WTC11 (cell line): ENCODE measurements at regions not wholly inside any gene's neighbourhood (a gene's known extent, or its start where the extent isn't known, plus 50 kb on each side); places are given as distances from the start of the nearest gene placed in this dataset.

ENCODE experiments used
- ATAC-seq: fragments of 200-7000 bp; cut with Tn5 transposase; 2 replicates; pipeline ENCODE4 v1.10.0; 2021; ENCODE audit warnings: mild to moderate bottlenecking, moderate library complexity
- CTCF ChIA-PET: fragments of 300-600 bp; sonication (Branson Sonifier 250); formaldehyde crosslinking; loops from one replicate; lab custom pipeline; 2021; ENCODE audit warnings: antibody characterized with exemption; lab: Charles Lee
- POLR2A ChIA-PET: fragments of 350-600 bp; sonication (Branson Sonifier 250); formaldehyde crosslinking; loops from one replicate; lab custom pipeline; 2021; ENCODE audit warnings: antibody characterized with exemption; lab: Charles Lee
- DNase-seq: peaks from one replicate; pipeline ENCODE4 v3.0.0; 2021; ENCODE audit warnings: low spot score
- H3K27ac Mint-ChIP-seq: 2 replicates; pipeline ENCODE4 v1.8.0; 2021; ENCODE audit warnings: mixed read lengths
- H3K27me3 Mint-ChIP-seq: 2 replicates; pipeline ENCODE4 v1.8.0; 2021; ENCODE audit warnings: low read depth, mild to moderate bottlenecking, moderate library complexity, mixed read lengths
- H3K36me3 Mint-ChIP-seq: 2 replicates; pipeline ENCODE4 v1.8.0; 2021; ENCODE audit warnings: mixed read lengths
- H3K4me1 Mint-ChIP-seq: 2 replicates; pipeline ENCODE4 v1.8.0; 2022; ENCODE audit warnings: mixed read lengths
- H3K4me3 Mint-ChIP-seq: 2 replicates; pipeline ENCODE4 v1.8.0; 2021; ENCODE audit warnings: mild to moderate bottlenecking, moderate library complexity, mixed read lengths
- H3K9me3 Mint-ChIP-seq: 2 replicates; pipeline ENCODE4 v1.8.0; 2021; ENCODE audit warnings: mixed read lengths
- ATF1 ChIP-seq: sonication (generic); formaldehyde crosslinking; IDR thresholded peaks from 2 replicates; pipeline ENCODE4 v1.8.1; 2023; ENCODE audit warnings: mild to moderate bottlenecking, moderate library complexity, missing genetic modification reagents
- ERG ChIP-seq: fragments of 250-450 bp; sonication (Bioruptor Pico); IDR thresholded peaks from 2 replicates; pipeline ENCODE4 v1.8.0; 2021; ENCODE audit warnings: mild to moderate bottlenecking
- FOXP1 ChIP-seq: sonication (generic); formaldehyde crosslinking; IDR thresholded peaks from 2 replicates; pipeline ENCODE4 v1.8.0; 2022; ENCODE audit warnings: missing genetic modification reagents, mild to moderate bottlenecking, moderate library complexity, borderline replicate concordance
- JAZF1 ChIP-seq: fragments of 250-450 bp; sonication (Bioruptor Pico); IDR thresholded peaks from 2 replicates; pipeline ENCODE4 v1.9.0; 2021; ENCODE audit warnings: moderate library complexity, mild to moderate bottlenecking, inconsistent platforms
- MAX ChIP-seq: sonication (generic); formaldehyde crosslinking; IDR thresholded peaks from 2 replicates; pipeline ENCODE4 v1.8.0; 2022; ENCODE audit warnings: mild to moderate bottlenecking, missing genetic modification reagents
- NR1H2 ChIP-seq: sonication (generic); formaldehyde crosslinking; IDR thresholded peaks from 2 replicates; pipeline ENCODE4 v1.9.0; 2021; ENCODE audit warnings: mild to moderate bottlenecking, moderate library complexity, missing genetic modification reagents
- RELA ChIP-seq: sonication (generic); formaldehyde crosslinking; IDR thresholded peaks from 2 replicates; pipeline ENCODE4 v1.8.1; 2022; ENCODE audit warnings: missing genetic modification reagents, mild to moderate bottlenecking, borderline replicate concordance
- RORB ChIP-seq: fragments of 250-450 bp; sonication (Bioruptor Pico); IDR thresholded peaks from 2 replicates; pipeline ENCODE4 v1.9.0; 2021; ENCODE audit warnings: mild to moderate bottlenecking
- SMAD3 ChIP-seq: sonication (generic); formaldehyde crosslinking; IDR thresholded peaks from 2 replicates; pipeline ENCODE4 v1.8.0; 2022; ENCODE audit warnings: missing genetic modification reagents, mild to moderate bottlenecking, borderline replicate concordance
- SOX15 ChIP-seq: fragments of 250-450 bp; sonication (Bioruptor Pico); IDR thresholded peaks from 2 replicates; pipeline ENCODE4 v1.9.0; 2021; ENCODE audit warnings: mild to moderate bottlenecking
- SP1 ChIP-seq: sonication (generic); formaldehyde crosslinking; conservative IDR thresholded peaks from 2 replicates; pipeline ENCODE4 v1.8.1; 2022; ENCODE audit warnings: missing genetic modification reagents
- TEAD4 ChIP-seq: sonication (generic); formaldehyde crosslinking; IDR thresholded peaks from 2 replicates; pipeline ENCODE4 v1.8.0; 2022; ENCODE audit warnings: mild to moderate bottlenecking, missing genetic modification reagents
- ZNF263 ChIP-seq: sonication (generic); formaldehyde crosslinking; IDR thresholded peaks from 2 replicates; pipeline ENCODE4 v1.8.1; 2022; ENCODE audit warnings: low read depth, mild to moderate bottlenecking, moderate library complexity, missing genetic modification reagents
- ZNF671 ChIP-seq: fragments of 250-450 bp; sonication (Bioruptor Pico); IDR thresholded peaks from 2 replicates; pipeline ENCODE4 v1.8.0; 2021; ENCODE audit warnings: mild to moderate bottlenecking
- TF ChIP-seq, protein P1 (sequence below): sonication (generic); formaldehyde crosslinking; IDR thresholded peaks from 2 replicates; pipeline ENCODE4 v1.8.1; 2022; ENCODE audit warnings: mild to moderate bottlenecking, moderate library complexity, missing genetic modification reagents
- TF ChIP-seq, protein P2 (sequence below): sonication (generic); formaldehyde crosslinking; IDR thresholded peaks from 2 replicates; pipeline ENCODE4 v1.8.0; 2022; ENCODE audit warnings: missing genetic modification reagents
- TF ChIP-seq, protein P3 (sequence below): sonication (generic); formaldehyde crosslinking; IDR thresholded peaks from 2 replicates; pipeline ENCODE4 v1.8.0; 2022; ENCODE audit warnings: mild to moderate bottlenecking, missing genetic modification reagents
- TF ChIP-seq, protein P4 (sequence below): sonication (generic); formaldehyde crosslinking; IDR thresholded peaks from 2 replicates; pipeline ENCODE4 v1.8.1; 2022; ENCODE audit warnings: mild to moderate bottlenecking, missing genetic modification reagents, moderate library complexity, borderline replicate concordance
- TF ChIP-seq, protein P5 (sequence below): sonication (generic); formaldehyde crosslinking; IDR thresholded peaks from 2 replicates; pipeline ENCODE4 v1.8.1; 2023; ENCODE audit warnings: mild to moderate bottlenecking, missing genetic modification reagents, borderline replicate concordance

DNA sequence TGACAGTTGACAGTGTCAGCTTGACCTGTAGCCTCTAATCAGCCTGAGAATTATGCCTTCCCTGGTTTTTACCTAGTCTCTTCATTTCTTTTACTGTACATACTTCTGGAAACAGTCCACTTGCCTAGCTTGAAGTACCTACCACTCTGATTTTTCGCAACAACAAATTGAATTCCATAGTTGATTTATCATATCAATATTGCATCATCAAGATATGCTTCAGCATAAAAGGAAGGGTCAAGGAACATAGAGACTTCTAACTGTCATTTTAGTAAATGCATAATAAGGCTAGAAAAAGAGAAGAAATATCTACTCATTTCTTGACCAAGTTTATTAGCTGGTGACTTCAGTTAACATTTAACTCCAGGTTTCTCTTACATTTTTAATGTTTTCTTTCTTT lies 174.2 kb upstream of the FAR2 start:
- H3K27me3 Mint-ChIP-seq: no peaks in the 10 kb centered on the region
- TF ChIP-seq, protein P1, sequence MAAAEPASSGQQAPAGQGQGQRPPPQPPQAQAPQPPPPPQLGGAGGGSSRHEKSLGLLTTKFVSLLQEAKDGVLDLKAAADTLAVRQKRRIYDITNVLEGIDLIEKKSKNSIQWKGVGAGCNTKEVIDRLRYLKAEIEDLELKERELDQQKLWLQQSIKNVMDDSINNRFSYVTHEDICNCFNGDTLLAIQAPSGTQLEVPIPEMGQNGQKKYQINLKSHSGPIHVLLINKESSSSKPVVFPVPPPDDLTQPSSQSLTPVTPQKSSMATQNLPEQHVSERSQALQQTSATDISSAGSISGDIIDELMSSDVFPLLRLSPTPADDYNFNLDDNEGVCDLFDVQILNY (CRISPR knock-in tag): no peak
- TF ChIP-seq RELA (CRISPR knock-in tag) (no peak), MAX (CRISPR knock-in tag) (no peak), SP1 (no peak), ATF1 (CRISPR knock-in tag) (no peak), RORB (CRISPR knock-in tag) (no peak), FOXP1 (CRISPR knock-in tag) (no peak), ZNF671 (no peak), JAZF1 (no peak), TEAD4 (CRISPR knock-in tag) (no peak), SMAD3 (CRISPR knock-in tag) (no peak)
- TF ChIP-seq, protein P2, sequence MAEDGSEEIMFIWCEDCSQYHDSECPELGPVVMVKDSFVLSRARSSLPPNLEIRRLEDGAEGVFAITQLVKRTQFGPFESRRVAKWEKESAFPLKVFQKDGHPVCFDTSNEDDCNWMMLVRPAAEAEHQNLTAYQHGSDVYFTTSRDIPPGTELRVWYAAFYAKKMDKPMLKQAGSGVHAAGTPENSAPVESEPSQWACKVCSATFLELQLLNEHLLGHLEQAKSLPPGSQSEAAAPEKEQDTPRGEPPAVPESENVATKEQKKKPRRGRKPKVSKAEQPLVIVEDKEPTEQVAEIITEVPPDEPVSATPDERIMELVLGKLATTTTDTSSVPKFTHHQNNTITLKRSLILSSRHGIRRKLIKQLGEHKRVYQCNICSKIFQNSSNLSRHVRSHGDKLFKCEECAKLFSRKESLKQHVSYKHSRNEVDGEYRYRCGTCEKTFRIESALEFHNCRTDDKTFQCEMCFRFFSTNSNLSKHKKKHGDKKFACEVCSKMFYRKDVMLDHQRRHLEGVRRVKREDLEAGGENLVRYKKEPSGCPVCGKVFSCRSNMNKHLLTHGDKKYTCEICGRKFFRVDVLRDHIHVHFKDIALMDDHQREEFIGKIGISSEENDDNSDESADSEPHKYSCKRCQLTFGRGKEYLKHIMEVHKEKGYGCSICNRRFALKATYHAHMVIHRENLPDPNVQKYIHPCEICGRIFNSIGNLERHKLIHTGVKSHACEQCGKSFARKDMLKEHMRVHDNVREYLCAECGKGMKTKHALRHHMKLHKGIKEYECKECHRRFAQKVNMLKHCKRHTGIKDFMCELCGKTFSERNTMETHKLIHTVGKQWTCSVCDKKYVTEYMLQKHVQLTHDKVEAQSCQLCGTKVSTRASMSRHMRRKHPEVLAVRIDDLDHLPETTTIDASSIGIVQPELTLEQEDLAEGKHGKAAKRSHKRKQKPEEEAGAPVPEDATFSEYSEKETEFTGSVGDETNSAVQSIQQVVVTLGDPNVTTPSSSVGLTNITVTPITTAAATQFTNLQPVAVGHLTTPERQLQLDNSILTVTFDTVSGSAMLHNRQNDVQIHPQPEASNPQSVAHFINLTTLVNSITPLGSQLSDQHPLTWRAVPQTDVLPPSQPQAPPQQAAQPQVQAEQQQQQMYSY: no peak
- TF ChIP-seq, protein P3, sequence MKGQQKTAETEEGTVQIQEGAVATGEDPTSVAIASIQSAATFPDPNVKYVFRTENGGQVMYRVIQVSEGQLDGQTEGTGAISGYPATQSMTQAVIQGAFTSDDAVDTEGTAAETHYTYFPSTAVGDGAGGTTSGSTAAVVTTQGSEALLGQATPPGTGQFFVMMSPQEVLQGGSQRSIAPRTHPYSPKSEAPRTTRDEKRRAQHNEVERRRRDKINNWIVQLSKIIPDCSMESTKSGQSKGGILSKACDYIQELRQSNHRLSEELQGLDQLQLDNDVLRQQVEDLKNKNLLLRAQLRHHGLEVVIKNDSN (CRISPR knock-in tag): no peak
- ATAC-seq (no peak), DNase-seq (no peak)
- POLR2A ChIA-PET: interaction anchor here (0.7 kb wide), 1 partner anchor 379 kb away, joined by 3 read pairs; no protein-coding TSS in a partner anchor
- no peak overlapping the region for H3K27ac Mint-ChIP-seq
- H3K9me3 Mint-ChIP-seq: 0 out of 2 replicates have a peak, but pooled peaks cover 7% of the 10 kb centered on the region
- CTCF ChIA-PET: interaction anchor here (0.6 kb wide), 1 partner anchor 210 kb away, joined by 3 read pairs; no protein-coding TSS in a partner anchor
- no peak overlapping the region for H3K4me3 Mint-ChIP-seq
- no peaks in the 10 kb centered on the region for H3K36me3 Mint-ChIP-seq
- H3K4me1 Mint-ChIP-seq: no peaks in the 10 kb centered on the region

GRCh38 chr12:28975564-28976340 lies 173.3 kb upstream of the FAR2 start:
- Mint-ChIP-seq H3K36me3 (no peaks in the 10 kb centered on the region), H3K4me3 (no peak overlapping the region), H3K9me3 (0 out of 2 replicates have a peak, but pooled peaks cover 4% of the 10 kb centered on the region), H3K4me1 (peaks cover 3% of the 10 kb centered on the region), H3K27me3 (no peaks in the 10 kb centered on the region), H3K27ac (no peak overlapping the region)
- POLR2A ChIA-PET: no interaction called here
- CTCF ChIA-PET: no interaction called here
- DNase-seq (no peak), ATAC-seq (no peak)
- TF ChIP-seq, protein P4, sequence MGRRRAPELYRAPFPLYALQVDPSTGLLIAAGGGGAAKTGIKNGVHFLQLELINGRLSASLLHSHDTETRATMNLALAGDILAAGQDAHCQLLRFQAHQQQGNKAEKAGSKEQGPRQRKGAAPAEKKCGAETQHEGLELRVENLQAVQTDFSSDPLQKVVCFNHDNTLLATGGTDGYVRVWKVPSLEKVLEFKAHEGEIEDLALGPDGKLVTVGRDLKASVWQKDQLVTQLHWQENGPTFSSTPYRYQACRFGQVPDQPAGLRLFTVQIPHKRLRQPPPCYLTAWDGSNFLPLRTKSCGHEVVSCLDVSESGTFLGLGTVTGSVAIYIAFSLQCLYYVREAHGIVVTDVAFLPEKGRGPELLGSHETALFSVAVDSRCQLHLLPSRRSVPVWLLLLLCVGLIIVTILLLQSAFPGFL: no peak

DNA sequence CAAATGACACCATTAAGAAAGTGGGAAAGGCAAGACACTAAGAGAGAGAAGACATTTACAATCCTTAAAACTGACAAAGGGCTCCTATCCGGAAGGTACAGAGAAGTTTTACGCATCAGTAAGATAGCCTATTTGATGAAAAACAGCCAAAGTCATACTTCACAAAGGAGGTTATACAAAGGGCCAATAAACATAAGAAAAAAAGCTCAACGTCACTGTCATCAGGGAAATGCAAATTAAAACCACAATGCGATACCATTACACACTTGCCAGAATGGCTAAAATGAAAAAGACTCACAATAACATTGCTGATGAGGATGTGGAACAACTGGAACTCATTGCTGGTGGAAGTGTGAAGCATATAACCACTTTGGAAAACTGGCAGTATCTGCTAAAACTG lies 168.6 kb upstream of the FAR2 start:
- ATAC-seq (no peak), DNase-seq (no peak)
- Mint-ChIP-seq H3K36me3 (no peaks in the 10 kb centered on the region), H3K4me3 (no peak overlapping the region), H3K9me3 (0 out of 2 replicates have a peak, but pooled peaks cover 4% of the 10 kb centered on the region), H3K27me3 (no peaks in the 10 kb centered on the region), H3K27ac (no peak overlapping the region; the same call in 1 of the 2 replicates), H3K4me1 (peaks cover 6% of the 10 kb centered on the region)
- CTCF ChIA-PET: no interaction called here
- POLR2A ChIA-PET: no interaction called here
- TF ChIP-seq MAX (CRISPR knock-in tag): no peak
- TF ChIP-seq, protein P5, sequence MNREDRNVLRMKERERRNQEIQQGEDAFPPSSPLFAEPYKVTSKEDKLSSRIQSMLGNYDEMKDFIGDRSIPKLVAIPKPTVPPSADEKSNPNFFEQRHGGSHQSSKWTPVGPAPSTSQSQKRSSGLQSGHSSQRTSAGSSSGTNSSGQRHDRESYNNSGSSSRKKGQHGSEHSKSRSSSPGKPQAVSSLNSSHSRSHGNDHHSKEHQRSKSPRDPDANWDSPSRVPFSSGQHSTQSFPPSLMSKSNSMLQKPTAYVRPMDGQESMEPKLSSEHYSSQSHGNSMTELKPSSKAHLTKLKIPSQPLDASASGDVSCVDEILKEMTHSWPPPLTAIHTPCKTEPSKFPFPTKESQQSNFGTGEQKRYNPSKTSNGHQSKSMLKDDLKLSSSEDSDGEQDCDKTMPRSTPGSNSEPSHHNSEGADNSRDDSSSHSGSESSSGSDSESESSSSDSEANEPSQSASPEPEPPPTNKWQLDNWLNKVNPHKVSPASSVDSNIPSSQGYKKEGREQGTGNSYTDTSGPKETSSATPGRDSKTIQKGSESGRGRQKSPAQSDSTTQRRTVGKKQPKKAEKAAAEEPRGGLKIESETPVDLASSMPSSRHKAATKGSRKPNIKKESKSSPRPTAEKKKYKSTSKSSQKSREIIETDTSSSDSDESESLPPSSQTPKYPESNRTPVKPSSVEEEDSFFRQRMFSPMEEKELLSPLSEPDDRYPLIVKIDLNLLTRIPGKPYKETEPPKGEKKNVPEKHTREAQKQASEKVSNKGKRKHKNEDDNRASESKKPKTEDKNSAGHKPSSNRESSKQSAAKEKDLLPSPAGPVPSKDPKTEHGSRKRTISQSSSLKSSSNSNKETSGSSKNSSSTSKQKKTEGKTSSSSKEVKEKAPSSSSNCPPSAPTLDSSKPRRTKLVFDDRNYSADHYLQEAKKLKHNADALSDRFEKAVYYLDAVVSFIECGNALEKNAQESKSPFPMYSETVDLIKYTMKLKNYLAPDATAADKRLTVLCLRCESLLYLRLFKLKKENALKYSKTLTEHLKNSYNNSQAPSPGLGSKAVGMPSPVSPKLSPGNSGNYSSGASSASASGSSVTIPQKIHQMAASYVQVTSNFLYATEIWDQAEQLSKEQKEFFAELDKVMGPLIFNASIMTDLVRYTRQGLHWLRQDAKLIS (CRISPR knock-in tag): no peak
- no peak for TF ChIP-seq ZNF263 (CRISPR knock-in tag)
- no peak for TF ChIP-seq ERG (CRISPR knock-in tag)
- TF ChIP-seq JAZF1: no peak
- no peak for TF ChIP-seq NR1H2 (CRISPR knock-in tag)
- no peak for TF ChIP-seq SOX15
